H1 (cell line): ENCODE measurements at regions not wholly inside any gene's neighbourhood (a gene's known extent, or its start where the extent isn't known, plus 50 kb on each side); places are given as distances from the start of the nearest gene placed in this dataset.

ENCODE experiments used
- CTBP2 ChIP-seq: IDR thresholded peaks from 2 replicates; pipeline ENCODE4 v1.7.0; 2011; ENCODE audit warnings: borderline replicate concordance, mild to moderate bottlenecking, moderate library complexity, mixed read lengths, low read length; ENCODE audit not compliant: insufficient read depth, insufficient read length
- NANOG ChIP-seq: IDR thresholded peaks from 2 replicates; pipeline ENCODE4 v1.6.1; 2011; ENCODE audit warnings: low read length, low read depth, mild to moderate bottlenecking, inconsistent platforms; ENCODE audit not compliant: insufficient read depth, poor library complexity, severe bottlenecking

- TF ChIP-seq CTBP2 (no peak), NANOG (no peak)
Measured at GRCh38 chr14:104332634-104333270, 194.4 kb downstream of the KIF26A start (continued).
